Adrenal gland (tissue), 9 donors: ENCODE measurements at regions not wholly inside any gene's neighbourhood (a gene's known extent, or its start where the extent isn't known, plus 50 kb on each side); places are given as distances from the start of the nearest gene placed in this dataset.

Experiments
- DNase-seq, 7 donors: peaks; one replicate each; pipeline ENCODE4 v3.0.0-alpha.2; 2019 to 2020
- H3K27ac ChIP-seq, 5 donors: fragments of 200-600 bp; sonication (generic) in 4 of 5; 1 replicate in 3 of 5; 2 replicates in 2 of 5; pipeline versions ENCODE4 v1.5.1 to v1.8.0; 2016 to 2020; ENCODE audit warnings: mild to moderate bottlenecking in 1 of 5
- H3K27me3 ChIP-seq: fragments of 200-600 bp; 2 replicates; pipeline ENCODE4 v1.8.0; 2021
- H3K36me3 ChIP-seq, 2 donors: fragments of 200-600 bp; replicated peaks in 1 of 2; 1 replicate in 1 of 2; 2 replicates in 1 of 2; pipeline versions ENCODE4 v1.5.1 to v1.8.0; 2018 to 2022
- H3K4me1 ChIP-seq, 2 donors: fragments of 200-600 bp; replicated peaks in 1 of 2; 1 replicate in 1 of 2; 2 replicates in 1 of 2; pipeline versions ENCODE4 v1.5.1 to v1.8.0; 2018 to 2021
- H3K4me3 ChIP-seq, 4 donors: fragments of 200-600 bp; sonication (generic) in 3 of 4; one replicate each; pipeline ENCODE4 v1.5.1; 2016 to 2018
- H3K9me3 ChIP-seq, 3 donors: fragments of 200-600 bp; sonication (generic) in 1 of 3; replicated peaks in 1 of 3; 1 replicate in 2 of 3; 2 replicates in 1 of 3; pipeline versions ENCODE4 v1.5.1 to v1.8.0; 2016 to 2021
- POLR2A ChIP-seq, 2 donors: fragments of 450-650 bp; IDR thresholded peaks; one replicate each; pipeline ENCODE4 v1.6.1; 2017; ENCODE audit warnings: antibody characterized with exemption in 2 of 2, mild to moderate bottlenecking in 2 of 2, moderate library complexity in 1 of 2
- WGBS, 4 donors: extraction: QIAGEN DNeasy Blood & Tissue Kit in 2 of 4; methylation state at CpG; one replicate each; pipeline versions ENCODE4 v1.1.5 to v1.1.7; 2013 to 2017; 5-methylcytosine and 5-hydroxymethylcytosine counted together
- intact Hi-C, 2 donors: fragments of 100-400 bp; cut with DNase I; formaldehyde crosslinking; loops; one replicate each; pipeline versions ENCODE4 v1.14.1 to v1.15.0; 2022 to 2023
- TF ChIP-seq, protein P1 (sequence below), 6 experiments: fragments of 450-650 bp in 4 of 6; fragments of 200-600 bp in 2 of 6; sonication (generic) in 1 of 6; IDR thresholded peaks; 1 replicate in 5 of 6; 2 replicates in 1 of 6; pipeline versions ENCODE4 v1.5.1 to v1.8.0; 2016 to 2021; ENCODE audit warnings: antibody characterized with exemption in 6 of 6, mild to moderate bottlenecking in 2 of 6, moderate library complexity in 1 of 6
- donor health status: healthy with polysubstance abuse.
- donor health status: Bipolar disorder and iron deficiency.
- donor health status: DM: yes; HTN: yes; CAD: no.
- donor health status: DM: no; HTN: no; CAD: no.
- donor health status: DM: no; HTN: no; CAD: no.

DNA sequence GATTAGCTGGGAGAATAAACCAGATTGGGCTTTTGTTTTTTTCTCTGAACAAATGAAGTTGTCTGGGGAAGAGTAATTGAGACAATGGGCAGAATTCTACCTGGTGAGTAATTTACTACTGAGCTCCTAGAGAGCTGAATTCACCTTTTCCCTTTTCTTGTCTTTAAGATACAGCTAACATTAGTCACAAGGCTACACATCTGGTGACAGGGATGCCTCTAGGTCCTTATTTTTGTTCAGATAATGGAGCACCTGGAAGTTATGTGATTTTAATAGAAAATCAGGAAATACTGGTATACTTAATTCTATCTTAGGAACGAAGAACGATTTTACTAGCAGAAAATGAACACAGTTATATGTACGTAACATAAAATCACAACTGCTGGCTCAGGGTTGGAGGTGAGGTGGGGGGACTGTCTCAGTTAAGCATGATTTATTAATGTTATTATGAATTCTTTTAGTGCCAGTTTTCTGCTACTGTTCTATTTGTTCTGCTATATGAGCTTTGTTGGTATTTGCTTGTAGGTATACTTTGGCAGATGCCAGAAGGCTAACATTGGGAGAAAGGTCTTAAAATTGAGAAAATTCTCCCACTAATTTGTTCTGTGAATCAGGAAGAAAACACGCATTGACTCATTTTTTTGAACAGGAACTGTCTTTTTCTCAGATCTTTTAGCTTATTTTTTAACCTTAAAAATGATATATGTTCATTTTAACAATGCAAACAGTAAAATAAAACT, 482.7 kb upstream of the RGS6 start:
- Histone ChIP-seq H3K36me3 (no peaks in the 10 kb centered on the region), H3K4me3 (no peak overlapping the region), H3K9me3 (no peaks in the 10 kb centered on the region), H3K27ac (no peak overlapping the region), H3K27me3 (no peaks in the 10 kb centered on the region), H3K4me1 (peaks cover 4 to 10% of the 10 kb centered on the region in 2 donors)
- no peak for TF ChIP-seq POLR2A (IDR thresholded peaks at IDR 0.05)
- TF ChIP-seq, protein P1, sequence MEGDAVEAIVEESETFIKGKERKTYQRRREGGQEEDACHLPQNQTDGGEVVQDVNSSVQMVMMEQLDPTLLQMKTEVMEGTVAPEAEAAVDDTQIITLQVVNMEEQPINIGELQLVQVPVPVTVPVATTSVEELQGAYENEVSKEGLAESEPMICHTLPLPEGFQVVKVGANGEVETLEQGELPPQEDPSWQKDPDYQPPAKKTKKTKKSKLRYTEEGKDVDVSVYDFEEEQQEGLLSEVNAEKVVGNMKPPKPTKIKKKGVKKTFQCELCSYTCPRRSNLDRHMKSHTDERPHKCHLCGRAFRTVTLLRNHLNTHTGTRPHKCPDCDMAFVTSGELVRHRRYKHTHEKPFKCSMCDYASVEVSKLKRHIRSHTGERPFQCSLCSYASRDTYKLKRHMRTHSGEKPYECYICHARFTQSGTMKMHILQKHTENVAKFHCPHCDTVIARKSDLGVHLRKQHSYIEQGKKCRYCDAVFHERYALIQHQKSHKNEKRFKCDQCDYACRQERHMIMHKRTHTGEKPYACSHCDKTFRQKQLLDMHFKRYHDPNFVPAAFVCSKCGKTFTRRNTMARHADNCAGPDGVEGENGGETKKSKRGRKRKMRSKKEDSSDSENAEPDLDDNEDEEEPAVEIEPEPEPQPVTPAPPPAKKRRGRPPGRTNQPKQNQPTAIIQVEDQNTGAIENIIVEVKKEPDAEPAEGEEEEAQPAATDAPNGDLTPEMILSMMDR (IDR thresholded peaks at IDR 0.05) = no peak
- intact Hi-C loops = no loop called here
- WGBS, 4 donors = 83 to 90% (median 84%) methylated on average over 4 of the region's 4 CpGs
- DNase-seq = no peak

DNA sequence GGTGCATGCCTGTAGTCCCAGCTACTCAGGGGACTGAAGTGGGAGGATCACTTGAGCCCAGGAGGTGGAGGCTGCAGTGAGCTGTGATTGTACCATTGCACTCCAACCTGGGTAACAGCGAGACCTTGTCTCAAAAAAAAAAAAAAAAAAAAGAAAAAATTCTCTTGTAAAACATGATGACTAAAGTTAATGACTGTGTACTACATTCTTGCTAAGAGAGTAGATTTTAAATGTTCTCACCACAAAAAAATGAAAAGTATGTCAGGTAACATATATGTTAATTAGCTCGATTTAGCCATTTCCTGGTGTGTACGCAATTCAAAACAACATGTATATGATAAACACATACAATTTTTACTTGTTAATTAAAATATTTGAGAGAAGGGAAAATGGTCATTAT, 480.7 kb upstream of the RGS6 start:
- no peaks in the 10 kb centered on the region for H3K27me3 ChIP-seq
- no peaks in the 10 kb centered on the region for H3K36me3 ChIP-seq
- no peak overlapping the region for H3K4me3 ChIP-seq
- no peaks in the 10 kb centered on the region for H3K9me3 ChIP-seq
- WGBS, 4 donors = 92 to 97% (median 97%) methylated on average over 3 of the region's 3 CpGs
- TF ChIP-seq, protein P1 (IDR thresholded peaks at IDR 0.05) = no peak
- no peak for TF ChIP-seq POLR2A (IDR thresholded peaks at IDR 0.05)
- intact Hi-C loops = no loop called here
- H3K27ac ChIP-seq = no peak overlapping the region
- DNase-seq = no peak
- peaks cover 0 to 10% of the 10 kb centered on the region in 2 donors for H3K4me1 ChIP-seq

DNA sequence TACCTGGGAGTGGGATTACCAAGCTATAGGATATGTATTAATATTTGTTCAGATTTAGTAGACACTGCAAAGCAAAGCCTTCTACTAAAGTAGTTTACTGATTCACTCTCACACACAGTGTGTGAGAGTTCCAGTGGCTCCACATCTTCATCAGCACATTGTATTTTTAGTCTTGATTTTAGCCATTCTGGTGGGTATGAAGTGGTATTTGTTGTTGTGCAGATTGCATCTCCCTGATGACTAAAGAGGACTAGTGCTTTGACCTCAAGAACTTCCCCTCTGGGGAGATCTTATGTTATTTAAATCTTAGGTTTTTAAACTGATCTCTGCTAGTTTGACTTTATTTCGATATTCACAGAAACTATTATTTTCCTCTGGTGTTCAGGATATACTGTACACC, 479.7 kb upstream of the RGS6 start:
- intact Hi-C loops = no loop called here
- Histone ChIP-seq H3K9me3 (no peaks in the 10 kb centered on the region), H3K4me3 (no peak overlapping the region), H3K36me3 (no peaks in the 10 kb centered on the region), H3K4me1 (peaks cover 0 to 10% of the 10 kb centered on the region in 2 donors), H3K27ac (no peak overlapping the region), H3K27me3 (no peaks in the 10 kb centered on the region)
- 91 to 98% (median 93%) methylated on average over 1 of the region's 1 CpG for WGBS, 4 donors
- DNase-seq = no peak
- TF ChIP-seq POLR2A (IDR thresholded peaks at IDR 0.05) = no peak
- TF ChIP-seq, protein P1 (IDR thresholded peaks at IDR 0.05) = no peak

DNA sequence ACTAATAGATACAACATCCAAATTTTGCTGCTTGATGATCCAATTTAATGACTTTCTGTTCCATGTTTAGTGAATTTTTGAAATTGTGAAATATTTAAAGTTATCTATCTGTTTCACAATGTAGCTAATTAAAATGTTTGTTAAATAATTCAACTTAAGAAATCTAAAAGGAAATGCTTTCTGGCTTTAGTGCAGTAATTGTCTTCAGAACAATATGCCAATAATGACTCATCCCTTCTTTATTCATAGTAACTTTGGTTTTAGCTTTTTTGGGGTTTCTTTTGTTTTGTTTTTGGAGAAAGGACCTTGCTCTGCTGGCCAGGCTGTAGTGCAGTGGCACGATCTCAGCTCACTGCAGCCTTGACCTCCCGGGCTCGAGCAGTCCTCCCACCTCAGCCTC, 479.2 kb upstream of the RGS6 start:
- H3K4me1 ChIP-seq = peaks cover 0 to 10% of the 10 kb centered on the region in 2 donors
- TF ChIP-seq POLR2A (IDR thresholded peaks at IDR 0.05) = no peak
- TF ChIP-seq, protein P1 (IDR thresholded peaks at IDR 0.05) = no peak
- no peak for DNase-seq
- H3K9me3 ChIP-seq = no peaks in the 10 kb centered on the region
- H3K4me3 ChIP-seq = no peak overlapping the region
- no peaks in the 10 kb centered on the region for H3K36me3 ChIP-seq
- H3K27ac ChIP-seq = no peak overlapping the region
- 53 to 81% (median 65%) methylated on average over 3 of the region's 3 CpGs for WGBS, 4 donors
- intact Hi-C loops = no loop called here
- H3K27me3 ChIP-seq = no peaks in the 10 kb centered on the region
